Astrocyte of the cerebellum (primary cell): ENCODE measurements at regions not wholly inside any gene's neighbourhood (a gene's known extent, or its start where the extent isn't known, plus 50 kb on each side); places are given as distances from the start of the nearest gene placed in this dataset.

Experiments used
- DNase-seq: peaks from one replicate; pipeline ENCODE4 v3.0.0-alpha.2; 2011; ENCODE audit warnings: low read depth
- H3K4me3 ChIP-seq: 2 replicates; pipeline ENCODE4 v1.5.1; 2011; ENCODE audit warnings: mild to moderate bottlenecking, low read depth, low read length, moderate library complexity
- CTCF ChIP-seq: IDR thresholded peaks from 2 replicates; pipeline ENCODE4 v1.5.1; 2012; ENCODE audit warnings: low read length, low read depth, moderate library complexity, mild to moderate bottlenecking; ENCODE audit errors: missing control alignments
- in situ Hi-C: cut with HindIII; loops from 2 replicates; pipeline ENCODE4 v1.10.0; 2017; ENCODE audit warnings: low sequenced_read_pairs

GRCh38 chr2:145025382-145025781, 505.5 kb upstream of the ZEB2 start:
- no peak for DNase-seq
- in situ Hi-C loops = no loop called here
- TF ChIP-seq CTCF = no peak
- H3K4me3 ChIP-seq = no peak overlapping the region

- no peak for TF ChIP-seq CTCF
- no peak overlapping the region for H3K4me3 ChIP-seq
- in situ Hi-C loops = no loop called here
- DNase-seq = no peak
Measured at GRCh38 chr2:145023334-145023934, 503.5 kb upstream of the ZEB2 start.

- TF ChIP-seq CTCF = no peak
- no peak for DNase-seq
- in situ Hi-C loops = no loop called here
- no peak overlapping the region for H3K4me3 ChIP-seq
Measured at GRCh38 chr2:145022666-145023333, 502.9 kb upstream of the ZEB2 start.

GRCh38 chr2:145021962-145022665, 502.2 kb upstream of the ZEB2 start:
- DNase-seq = peak; percentile 63
- TF ChIP-seq CTCF = no peak
- H3K4me3 ChIP-seq = no peak overlapping the region
- in situ Hi-C loops = no loop called here

- no peak for TF ChIP-seq CTCF
- DNase-seq = no peak
- in situ Hi-C loops = no loop called here
- no peak overlapping the region for H3K4me3 ChIP-seq
Measured at GRCh38 chr2:145020694-145021093, 500.8 kb upstream of the ZEB2 start.

GRCh38 chr2:145020139-145020538, 500.2 kb upstream of the ZEB2 start:
- TF ChIP-seq CTCF = no peak
- in situ Hi-C loops = no loop called here
- no peak overlapping the region for H3K4me3 ChIP-seq
- no peak for DNase-seq
